ENCODE measurements at regions not wholly inside any gene's neighbourhood (a gene's known extent, or its start where the extent isn't known, plus 50 kb on each side); places are given as distances from the start of the nearest gene placed in this dataset.

GRCh38 chr13:38606699-38607535 is 80.0 kb upstream of the FREM2 start:
- DNase-seq (ENCODE audit: low read depth), result no peak

DNA sequence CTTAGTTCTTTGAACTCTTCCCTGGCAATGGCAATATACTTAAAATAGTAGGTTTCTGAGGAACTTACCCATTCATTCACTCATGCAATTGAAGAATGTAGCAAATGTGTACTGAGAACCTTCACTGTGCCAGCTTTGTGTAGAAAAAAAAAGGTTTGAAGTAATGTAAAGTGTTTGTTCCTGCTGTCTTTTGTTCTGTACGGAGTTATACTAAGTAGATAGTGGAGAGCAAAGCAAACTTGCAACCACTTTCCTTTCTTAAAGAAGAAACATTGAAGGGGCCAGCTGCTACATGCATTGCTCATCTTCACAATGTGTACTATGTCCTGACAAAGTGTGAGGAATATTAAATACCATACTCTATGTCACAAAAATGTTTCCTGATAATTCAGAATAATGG is 68.9 kb upstream of the FREM2 start:
- no peak for DNase-seq (ENCODE audit: low read depth)

- no peak for DNase-seq (ENCODE audit: low read depth)
Measured at GRCh38 chr13:38618336-38618735, 68.5 kb upstream of the FREM2 start.

DNA sequence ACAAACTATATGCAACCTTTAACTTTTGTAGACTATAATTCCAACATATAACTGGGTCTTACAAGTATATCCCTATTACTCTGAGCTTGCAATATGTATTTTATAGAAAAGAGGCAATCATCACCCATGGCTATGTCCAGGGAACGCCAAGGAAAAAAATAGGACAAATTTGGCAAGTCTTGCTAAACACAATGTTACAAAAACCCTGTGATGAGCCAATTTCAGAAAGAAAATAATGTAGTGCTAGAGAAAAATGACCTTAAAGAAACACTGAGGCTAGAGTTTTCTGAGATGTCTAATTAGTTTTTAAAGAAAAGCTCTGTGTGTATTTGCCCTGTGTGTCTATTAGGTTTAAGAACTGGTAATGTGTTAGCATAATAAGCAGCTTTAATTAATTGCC is 68.0 kb upstream of the FREM2 start:
- no peak for DNase-seq (ENCODE audit: low read depth)

DNA sequence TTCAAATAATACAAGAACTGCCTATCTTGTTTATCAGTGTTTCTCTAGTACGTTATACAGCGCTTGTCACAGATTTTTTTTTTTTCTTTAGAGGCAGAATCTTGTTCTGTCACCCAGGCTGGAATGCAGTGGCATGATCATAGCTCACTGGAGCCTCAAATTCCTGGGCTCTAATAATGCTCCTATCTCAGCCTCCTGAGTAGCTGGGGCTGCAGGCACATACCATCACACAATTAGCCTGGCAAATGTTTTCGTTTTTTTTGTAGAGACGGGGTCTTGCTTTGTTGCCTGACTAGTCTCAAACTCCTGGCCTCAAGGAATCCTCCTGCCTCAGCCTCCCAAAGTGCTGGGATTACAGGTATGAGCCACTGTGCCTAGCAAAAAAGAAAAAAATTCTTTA is 66.0 kb upstream of the FREM2 start:
- no peak for DNase-seq (ENCODE audit: low read depth)

GRCh38 chr13:38624822-38625221 is 62.1 kb upstream of the FREM2 start:
- no peak for DNase-seq (ENCODE audit: low read depth)

DNA sequence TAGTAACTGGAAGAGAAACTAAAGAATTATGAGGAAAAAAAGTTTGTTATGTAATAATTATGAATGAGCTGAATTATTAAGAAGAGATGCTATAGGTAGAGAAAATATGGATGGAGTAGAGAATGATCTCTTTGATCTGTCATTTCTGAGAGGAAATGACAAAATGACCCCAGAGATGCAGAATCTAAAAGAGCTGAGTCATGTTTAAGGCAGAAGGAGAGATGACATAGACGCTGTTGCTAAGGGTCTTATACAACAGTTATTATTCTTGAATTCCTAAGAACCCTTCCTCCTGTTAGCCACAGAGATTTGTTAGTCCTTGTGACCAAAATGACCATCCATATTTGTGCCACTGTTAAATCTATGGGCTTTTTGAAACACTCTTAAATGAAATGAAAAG is 58.3 kb upstream of the FREM2 start:
- DNase-seq (ENCODE audit: low read depth), result no peak

DNA sequence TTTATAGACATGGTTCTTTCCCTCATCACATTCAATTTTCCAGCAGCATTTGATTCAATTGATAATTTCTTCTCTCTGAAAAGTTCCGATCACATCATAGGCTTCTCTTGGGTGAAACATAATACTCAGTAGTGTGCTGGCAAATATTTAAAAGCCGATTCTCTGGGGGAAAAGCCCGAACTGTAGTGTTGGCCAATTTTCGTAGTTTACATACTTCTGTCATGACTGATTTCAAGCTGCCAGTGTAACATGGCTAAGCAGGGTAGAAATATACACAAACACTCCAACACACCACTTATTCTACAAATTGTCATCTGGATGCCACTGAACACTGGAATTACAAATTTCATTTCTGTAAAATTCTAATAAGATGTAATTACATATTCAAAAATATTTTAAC is 56.1 kb upstream of the FREM2 start:
- peak; percentile 44 for DNase-seq (ENCODE audit: low read depth)

GRCh38 chr13:38635030-38635429 is 51.8 kb upstream of the FREM2 start:
- no peak for DNase-seq (ENCODE audit: low read depth)

- DNase-seq (ENCODE audit: low read depth), result no peak
Measured at GRCh38 chr13:38636073-38636472, 50.8 kb upstream of the FREM2 start.

DNA sequence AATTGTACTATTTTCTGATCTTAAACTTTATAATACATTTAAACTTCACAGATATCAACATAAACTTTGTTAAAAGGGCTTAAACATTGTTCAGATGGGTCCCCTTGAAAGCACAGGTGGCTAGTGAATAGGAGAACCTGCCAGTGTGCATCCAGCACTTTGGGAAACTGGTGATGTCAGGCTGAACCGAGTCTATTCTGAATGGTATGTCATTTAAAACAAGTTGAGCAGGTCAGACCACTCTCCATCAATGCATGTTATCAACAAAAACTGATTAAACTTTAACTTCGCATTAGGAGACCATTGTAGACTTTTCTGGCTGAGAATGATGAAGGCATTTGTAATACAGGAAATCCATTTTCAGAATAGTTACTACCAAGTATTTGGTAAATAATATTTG is 50.1 kb upstream of the FREM2 start:
- DNase-seq (ENCODE audit: low read depth), result no peak

Measured in HS-5 (cell line).